ENCODE measurements at regions not wholly inside any gene's neighbourhood (a gene's known extent, or its start where the extent isn't known, plus 50 kb on each side); places are given as distances from the start of the nearest gene placed in this dataset.

- no peak overlapping the region for H3K9ac ChIP-seq (ENCODE audit: low read length)
- RAD21 ChIA-PET (ENCODE audit: low non-redundant PET in 1 of 2, low total read pairs in 2 of 2, uncharacterized antibody in 2 of 2, unreplicated experiment in 2 of 2) = no interaction called here
- no peak overlapping the region for H3K27ac ChIP-seq (ENCODE audit: low read depth, low read length)
- no TSS peak for BruUV-seq (replicated peaks)
- H3K79me2 ChIP-seq (ENCODE audit: insufficient read depth, low read length) = no peaks in the 10 kb centered on the region
- POLR2A ChIA-PET = no interaction called here
- TF ChIP-seq ZFX (IDR thresholded peaks at IDR 0.05) (no peak), REST (IDR thresholded peaks at IDR 0.05; ENCODE audit: low read depth) (no peak), EZH2phosphoT487 (IDR thresholded peaks at IDR 0.05; ENCODE audit: borderline replicate concordance) (no peak), POLR2A (IDR thresholded peaks at IDR 0.05; ENCODE audit: borderline replicate concordance, extremely low read depth, insufficient read depth, insufficient read length) (no peak), CEBPB (IDR thresholded peaks at IDR 0.05; ENCODE audit: low read depth) (no peak), JUND (IDR thresholded peaks at IDR 0.05) (no peak), MAX (IDR thresholded peaks at IDR 0.05) (no peak)
- intact Hi-C loops (cut with micrococcal nuclease) = no loop called here
- DNase-seq (ENCODE audit: low read depth, low spot score) (no peak), ATAC-seq (no peak)
- H3K4me1 ChIP-seq (ENCODE audit: control insufficient read depth in 1 of 2, insufficient read depth in 2 of 2, low read length in 2 of 2) = no peaks in the 10 kb centered on the region
- H4K20me1 ChIP-seq (ENCODE audit: insufficient read depth) = no peaks in the 10 kb centered on the region
- H3K9me2 ChIP-seq (ENCODE audit: insufficient read depth) = no peaks in the 10 kb centered on the region
- no peak overlapping the region for H3K4me3 ChIP-seq (replicated peaks in 1 of 2; ENCODE audit: low read depth in 1 of 2, low read length in 2 of 2)
- no peak overlapping the region for H3K4me2 ChIP-seq (ENCODE audit: low read length)
- CTCF ChIA-PET = no interaction called here
- H2AFZ ChIP-seq (ENCODE audit: low read depth, low read length, poor library complexity, severe bottlenecking) = no peak overlapping the region
- H3K36me3 ChIP-seq (ENCODE audit: control insufficient read depth in 1 of 2, insufficient read depth in 2 of 2, low read length in 2 of 2) = no peaks in the 10 kb centered on the region
- no peaks in the 10 kb centered on the region for H3K27me3 ChIP-seq (ENCODE audit: insufficient read depth, low read length)
- no peaks in the 10 kb centered on the region for H3K9me3 ChIP-seq (ENCODE audit: control insufficient read depth in 1 of 2, insufficient read depth in 1 of 2, low read depth in 1 of 2, low read length in 2 of 2)
Measured at GRCh38 chr14:49050822-49051221, 535.4 kb downstream of the RPS29 start.

GRCh38 chr14:49049711-49050110, 536.5 kb downstream of the RPS29 start:
- H3K36me3 ChIP-seq (ENCODE audit: control insufficient read depth in 1 of 2, insufficient read depth in 2 of 2, low read length in 2 of 2) = no peaks in the 10 kb centered on the region
- ChIA-PET POLR2A (no interaction called here), CTCF (no interaction called here), RAD21 (ENCODE audit: low non-redundant PET in 1 of 2, low total read pairs in 2 of 2, uncharacterized antibody in 2 of 2, unreplicated experiment in 2 of 2) (no interaction called here)
- no peaks in the 10 kb centered on the region for H3K9me2 ChIP-seq (ENCODE audit: insufficient read depth)
- no peak overlapping the region for H3K27ac ChIP-seq (ENCODE audit: low read depth, low read length)
- no peak overlapping the region for H3K4me2 ChIP-seq (ENCODE audit: low read length)
- H3K9me3 ChIP-seq (ENCODE audit: control insufficient read depth in 1 of 2, insufficient read depth in 1 of 2, low read depth in 1 of 2, low read length in 2 of 2) = no peaks in the 10 kb centered on the region
- no peak overlapping the region for H3K4me3 ChIP-seq (replicated peaks in 1 of 2; ENCODE audit: low read depth in 1 of 2, low read length in 2 of 2)
- H4K20me1 ChIP-seq (ENCODE audit: insufficient read depth) = no peaks in the 10 kb centered on the region
- H3K27me3 ChIP-seq (ENCODE audit: insufficient read depth, low read length) = no peaks in the 10 kb centered on the region
- no peaks in the 10 kb centered on the region for H3K4me1 ChIP-seq (ENCODE audit: control insufficient read depth in 1 of 2, insufficient read depth in 2 of 2, low read length in 2 of 2)
- intact Hi-C loops (cut with micrococcal nuclease) = no loop called here
- H2AFZ ChIP-seq (ENCODE audit: low read depth, low read length, poor library complexity, severe bottlenecking) = no peak overlapping the region
- H3K79me2 ChIP-seq (ENCODE audit: insufficient read depth, low read length) = no peaks in the 10 kb centered on the region
- no TSS peak for BruUV-seq (replicated peaks)
- no peak for ATAC-seq
- H3K9ac ChIP-seq (ENCODE audit: low read length) = no peak overlapping the region
- no peak for DNase-seq (ENCODE audit: low read depth, low spot score)
- TF ChIP-seq ZNF274 (IDR thresholded peaks at IDR 0.05; ENCODE audit: low read depth, low read length) = no peak
- TF ChIP-seq EGR1 (IDR thresholded peaks at IDR 0.05; ENCODE audit: low read depth) = no peak
- no peak for TF ChIP-seq ATF3 (IDR thresholded peaks at IDR 0.05)
- TF ChIP-seq YY1 (IDR thresholded peaks at IDR 0.05; ENCODE audit: extremely low read depth, insufficient replicate concordance, low read depth, low read length) = no peak
- TF ChIP-seq REST (IDR thresholded peaks at IDR 0.05; ENCODE audit: low read depth) = no peak
- TF ChIP-seq POLR2AphosphoS5 (IDR thresholded peaks at IDR 0.05; ENCODE audit: low read depth, low read length) = no peak
- no peak for TF ChIP-seq CBX3 (IDR thresholded peaks at IDR 0.05; ENCODE audit: low read depth)
- TF ChIP-seq SIN3A (IDR thresholded peaks at IDR 0.05; ENCODE audit: low read depth) = no peak
- TF ChIP-seq SRF (IDR thresholded peaks at IDR 0.05; ENCODE audit: low read depth) = no peak
- no peak for TF ChIP-seq SP1 (IDR thresholded peaks at IDR 0.05; ENCODE audit: low read depth)
